H1 (cell line): ENCODE measurements at regions not wholly inside any gene's neighbourhood (a gene's known extent, or its start where the extent isn't known, plus 50 kb on each side); places are given as distances from the start of the nearest gene placed in this dataset.

Experiments
- CTCF ChIA-PET: fragments of 300-600 bp; sonication (Branson Sonifier 250); formaldehyde crosslinking; loops from one replicate; lab custom pipeline; 2021; ENCODE audit not compliant: partially characterized antibody; lab: Charles Lee
- POLR2A ChIA-PET: fragments of 300-600 bp; sonication (Branson Sonifier 250); formaldehyde crosslinking; loops from one replicate; lab custom pipeline; 2021; ENCODE audit warnings: inconsistent platforms; ENCODE audit not compliant: partially characterized antibody; lab: Charles Lee
- DNase-seq, 2 experiments: peaks; one replicate each; pipeline versions ENCODE4 v3.0.0 to v3.0.0-alpha.2; 2010 to 2022; ENCODE audit warnings: low spot score in 2 of 2, low read depth in 1 of 2, mixed read lengths in 1 of 2
- FAIRE-seq: peaks from 2 replicates; lab custom pipeline; 2011; peaks lifted over from hg19 to GRCh38; lab: Jason Lieb, UNC
- H2AFZ ChIP-seq: 2 replicates; pipeline ENCODE4 v1.8.1; 2012; ENCODE audit warnings: low read length, inconsistent platforms
- H2AK5ac ChIP-seq: 2 replicates; pipeline ENCODE4 v1.6.1; 2013; ENCODE audit warnings: low read depth, low read length
- H2BK120ac ChIP-seq: replicated peaks from 2 replicates; pipeline ENCODE3; 2013; ENCODE audit warnings: low read depth, low read length, inconsistent platforms
- H2BK12ac ChIP-seq: 2 replicates; pipeline ENCODE4 v1.6.1; 2013; ENCODE audit warnings: low read depth, low read length
- H2BK15ac ChIP-seq: 2 replicates; pipeline ENCODE4 v1.6.1; 2013; ENCODE audit warnings: low read length
- H2BK20ac ChIP-seq: 2 replicates; pipeline ENCODE4 v1.6.1; 2013; ENCODE audit warnings: low read length
- H2BK5ac ChIP-seq: 2 replicates; pipeline ENCODE4 v1.6.1; 2013; ENCODE audit warnings: low read depth, low read length
- H3K14ac ChIP-seq: 2 replicates; pipeline ENCODE4 v1.6.1; 2013; ENCODE audit warnings: inconsistent platforms; ENCODE audit not compliant: insufficient read length
- H3K18ac ChIP-seq: 2 replicates; pipeline ENCODE4 v1.6.1; 2013; ENCODE audit warnings: low read length; ENCODE audit errors: extremely low read depth
- H3K23ac ChIP-seq: 2 replicates; pipeline ENCODE4 v1.6.1; 2013; ENCODE audit warnings: inconsistent platforms; ENCODE audit not compliant: insufficient read length
- H3K23me2 ChIP-seq: 2 replicates; pipeline ENCODE4 v1.6.1; 2013; ENCODE audit warnings: low read depth, low read length
- H3K27ac ChIP-seq: 2 replicates; pipeline ENCODE4 v1.6.1; 2011; ENCODE audit warnings: low read depth, low read length, inconsistent platforms
- H3K27me3 ChIP-seq, 4 experiments: replicated peaks in 1 of 4; 1 replicate in 1 of 4; 2 replicates in 3 of 4; pipeline versions ENCODE4 v1.6.1 to v1.8.1; 2011 to 2013; ENCODE audit warnings: low read length in 3 of 4, mild to moderate bottlenecking in 3 of 4, inconsistent platforms in 2 of 4, mixed read lengths in 2 of 4, moderate library complexity in 1 of 4; ENCODE audit not compliant: control insufficient read depth in 3 of 4, insufficient read depth in 3 of 4; ENCODE audit errors: extremely low read depth in 1 of 4
- H3K36me3 ChIP-seq, 4 experiments: 2 replicates each; pipeline versions ENCODE4 v1.6.1 to v1.8.1; 2011 to 2013; ENCODE audit warnings: mild to moderate bottlenecking in 4 of 4, low read length in 3 of 4, moderate library complexity in 2 of 4, control low read depth in 1 of 4, inconsistent platforms in 1 of 4; ENCODE audit not compliant: insufficient read depth in 4 of 4, control insufficient read depth in 2 of 4
- H3K4ac ChIP-seq: replicated peaks from 2 replicates; pipeline ENCODE3; 2013; ENCODE audit warnings: low read length, low read depth, mixed read lengths, inconsistent platforms; ENCODE audit not compliant: insufficient read length
- H3K4me1 ChIP-seq, 4 experiments: replicated peaks in 1 of 4; 1 replicate in 1 of 4; 2 replicates in 3 of 4; pipeline versions ENCODE4 v1.6.1 to v1.8.1; 2011 to 2013; ENCODE audit warnings: low read length in 3 of 4, inconsistent platforms in 2 of 4, mixed read lengths in 1 of 4; ENCODE audit not compliant: insufficient read depth in 4 of 4, control insufficient read depth in 3 of 4
- H3K4me2 ChIP-seq, 2 experiments: 2 replicates each; pipeline versions ENCODE4 v1.6.1 to v1.8.1; 2011 to 2013; ENCODE audit warnings: low read depth in 2 of 2, low read length in 2 of 2, control low read depth in 1 of 2, inconsistent platforms in 1 of 2, mild to moderate bottlenecking in 1 of 2; ENCODE audit not compliant: insufficient read depth in 1 of 2
- H3K4me3 ChIP-seq, 4 experiments: fragments of 200-600, 300-600 bp in 1 of 4; sonication (generic), shearing (Covaris generic), sonication (Bioruptor Twin) in 1 of 4; 2 replicates each; pipeline versions ENCODE4 v1.5.1 to v1.8.1; 2011 to 2016; ENCODE audit warnings: low read length in 4 of 4, low read depth in 3 of 4, control low read depth in 2 of 4, inconsistent platforms in 2 of 4, mild to moderate bottlenecking in 2 of 4, mixed read lengths in 1 of 4, moderate library complexity in 1 of 4; ENCODE audit not compliant: insufficient read depth in 2 of 4; ENCODE audit errors: extremely low read depth in 1 of 4
- H3K56ac ChIP-seq: replicated peaks from 2 replicates; pipeline ENCODE3; 2013; ENCODE audit warnings: low read depth, mild to moderate bottlenecking, mixed read lengths, low read length, inconsistent platforms; ENCODE audit not compliant: insufficient read length
- H3K79me1 ChIP-seq: 2 replicates; pipeline ENCODE4 v1.6.1; 2013; ENCODE audit warnings: low read depth, low read length, control low read depth
- H3K79me2 ChIP-seq, 2 experiments: 2 replicates each; pipeline versions ENCODE4 v1.6.1 to v1.8.1; 2012 to 2013; ENCODE audit warnings: low read length in 2 of 2, mild to moderate bottlenecking in 2 of 2, inconsistent platforms in 1 of 2; ENCODE audit not compliant: insufficient read depth in 2 of 2, control insufficient read depth in 1 of 2
- H3K9ac ChIP-seq, 4 experiments: replicated peaks in 1 of 4; 1 replicate in 1 of 4; 2 replicates in 3 of 4; pipeline versions ENCODE4 v1.6.1 to v1.8.1; 2011 to 2013; ENCODE audit warnings: low read depth in 3 of 4, low read length in 3 of 4, control low read depth in 2 of 4, mild to moderate bottlenecking in 2 of 4, moderate library complexity in 2 of 4, inconsistent platforms in 1 of 4; ENCODE audit errors: extremely low read depth in 1 of 4
- H3K9me3 ChIP-seq, 2 experiments: 2 replicates each; pipeline versions ENCODE4 v1.6.1 to v1.8.1; 2012 to 2013; ENCODE audit warnings: mild to moderate bottlenecking in 2 of 2, moderate library complexity in 2 of 2, control low read depth in 1 of 2, inconsistent platforms in 1 of 2, low read depth in 1 of 2, low read length in 1 of 2, mixed read lengths in 1 of 2; ENCODE audit not compliant: insufficient read depth in 2 of 2
- H4K20me1 ChIP-seq, 2 experiments: replicated peaks in 1 of 2; 2 replicates each; pipeline versions ENCODE3 to v1.8.1; 2011 to 2013; ENCODE audit warnings: inconsistent platforms in 2 of 2, low read length in 2 of 2, mild to moderate bottlenecking in 1 of 2; ENCODE audit not compliant: insufficient read depth in 2 of 2, control insufficient read depth in 1 of 2
- H4K5ac ChIP-seq: 2 replicates; pipeline ENCODE4 v1.6.1; 2013; ENCODE audit warnings: low read length, low read depth, mixed read lengths, inconsistent platforms; ENCODE audit not compliant: insufficient read length
- H4K8ac ChIP-seq: 2 replicates; pipeline ENCODE4 v1.8.0; 2013; ENCODE audit warnings: mild to moderate bottlenecking, moderate library complexity, low read length, inconsistent platforms; ENCODE audit not compliant: insufficient read depth; ENCODE audit errors: extremely low read depth
- H4K91ac ChIP-seq: replicated peaks from 2 replicates; pipeline ENCODE3; 2013; ENCODE audit warnings: low read length, mixed read lengths, inconsistent platforms; ENCODE audit not compliant: insufficient read length
- BCL11A ChIP-seq, 2 experiments: IDR thresholded peaks; one replicate each; pipeline ENCODE4 v1.6.1; 2011; ENCODE audit warnings: low read depth in 2 of 2, low read length in 2 of 2, mild to moderate bottlenecking in 2 of 2
- CREB1 ChIP-seq: IDR thresholded peaks from 2 replicates; pipeline ENCODE4 v1.6.1; 2012; ENCODE audit warnings: inconsistent platforms
- JUN ChIP-seq: IDR thresholded peaks from 2 replicates; pipeline ENCODE4 v1.6.1; 2011; ENCODE audit warnings: low read depth, mild to moderate bottlenecking, improper control_type of control experiment, low read length
- KDM4A ChIP-seq: IDR thresholded peaks from one replicate; pipeline ENCODE4 v1.7.1; 2012; ENCODE audit warnings: low read depth, mild to moderate bottlenecking, moderate library complexity, low read length, inconsistent platforms; ENCODE audit not compliant: severe bottlenecking
- PHF8 ChIP-seq: fragments of 200-600 bp; sonication (generic); conservative IDR thresholded peaks from 2 replicates; pipeline ENCODE4 v1.7.1; 2012; ENCODE audit warnings: low read depth, mild to moderate bottlenecking, inconsistent platforms, low read length, moderate library complexity
- RBBP5 ChIP-seq: IDR thresholded peaks from 2 replicates; pipeline ENCODE4 v1.7.1; 2012; ENCODE audit warnings: low read depth, mild to moderate bottlenecking, inconsistent platforms, low read length, moderate library complexity, borderline replicate concordance
- RNF2 ChIP-seq: fragments of 200-900, 300-1000 bp; sonication (generic); IDR thresholded peaks from 2 replicates; pipeline ENCODE4 v1.7.1; 2016; ENCODE audit warnings: borderline replicate concordance, low read depth, mild to moderate bottlenecking, antibody characterized with exemption, low read length; ENCODE audit not compliant: poor library complexity, severe bottlenecking; ENCODE audit errors: missing control alignments
- TEAD4 ChIP-seq: IDR thresholded peaks from 2 replicates; pipeline ENCODE4 v1.6.1; 2012; ENCODE audit warnings: low read depth, low read length, inconsistent platforms, mixed read lengths
- WGBS, 2 experiments: shearing (Covaris generic) in 1 of 2; methylation state at CpG; one replicate each; pipeline versions ENCODE4 v1.1.6 to v1.1.7; 2013 to 2015; ENCODE audit warnings: low lambda C conversion rate in 2 of 2, mixed read lengths in 2 of 2, inconsistent platforms in 1 of 2, low coverage in 1 of 2, missing lambda C conversion rate in 1 of 2; ENCODE audit not compliant: insufficient replicate concordance in 2 of 2, insufficient coverage in 1 of 2, insufficient read length in 1 of 2; ENCODE audit errors: extremely low coverage in 1 of 2, missing lambda C conversion rate in 1 of 2; 5-methylcytosine and 5-hydroxymethylcytosine counted together
- TF ChIP-seq, protein P1 (sequence below), 3 experiments: IDR thresholded peaks; 1 replicate in 2 of 3; 2 replicates in 1 of 3; pipeline versions ENCODE4 v1.5.1 to v1.6.1; 2011; ENCODE audit warnings: low read length in 3 of 3, mild to moderate bottlenecking in 3 of 3, inconsistent platforms in 2 of 3, low read depth in 1 of 3, moderate library complexity in 1 of 3; ENCODE audit not compliant: insufficient read depth in 1 of 3; ENCODE audit errors: control extremely low read depth in 1 of 3
- TF ChIP-seq, protein P2 (sequence below): IDR thresholded peaks from 2 replicates; pipeline ENCODE4 v1.6.1; 2012; ENCODE audit warnings: inconsistent platforms

DNA sequence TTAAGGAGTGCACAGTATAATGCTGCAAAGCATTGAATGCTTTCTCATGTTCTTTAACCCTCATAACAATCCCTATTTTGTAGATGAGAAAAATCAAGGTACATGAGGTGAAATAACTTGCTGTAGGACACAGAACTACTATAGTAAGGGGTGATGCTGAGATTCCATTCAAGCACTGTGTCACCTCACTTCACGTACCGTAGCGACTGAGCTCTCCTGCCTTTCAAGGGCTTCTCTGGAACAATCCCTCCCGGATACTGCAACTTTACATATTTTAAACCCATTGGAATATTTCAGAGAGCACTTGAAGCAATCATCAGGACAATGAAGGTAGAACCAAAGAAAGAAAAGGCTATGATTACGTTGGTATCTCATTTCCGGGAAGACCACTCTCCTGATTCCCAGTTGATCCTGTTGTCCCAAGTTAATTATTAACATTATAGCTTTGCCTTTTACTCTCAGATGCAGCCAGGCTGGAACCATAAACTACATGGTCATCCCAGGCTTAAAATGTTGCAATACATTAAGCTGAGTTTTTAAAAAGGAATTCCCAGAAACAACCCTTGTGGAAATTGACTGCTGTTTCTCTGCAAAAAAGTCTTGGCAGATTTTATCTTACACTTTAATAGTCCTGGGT lies 252.2 kb upstream of the IGF1R start:
- Histone ChIP-seq H4K5ac (no peak overlapping the region), H3K4me1 (peaks cover 0 to 6% (median 0%) of the 10 kb centered on the region in 4 experiments; a peak in 3 of 7 replicates), H3K27me3 (no peaks in the 10 kb centered on the region), H3K56ac (no peak overlapping the region), H3K14ac (no peak overlapping the region), H3K23ac (no peak overlapping the region), H3K4me3 (no peak overlapping the region), H2AFZ (no peak overlapping the region), H2BK15ac (no peak overlapping the region), H4K8ac (no peak overlapping the region), H2BK120ac (no peak overlapping the region), H3K4ac (no peak overlapping the region), H3K79me2 (no peaks in the 10 kb centered on the region), H3K36me3 (no peaks in the 10 kb centered on the region), H3K79me1 (no peaks in the 10 kb centered on the region), H2AK5ac (no peak overlapping the region), H4K91ac (no peak overlapping the region), H4K20me1 (no peaks in the 10 kb centered on the region), H2BK12ac (no peak overlapping the region), H3K18ac (no peak overlapping the region), H3K23me2 (no peaks in the 10 kb centered on the region), H3K9me3 (no peaks in the 10 kb centered on the region), H3K4me2 (no peak overlapping the region), H2BK20ac (no peak overlapping the region), H3K9ac (no peak overlapping the region), H2BK5ac (no peak overlapping the region), H3K27ac (no peak overlapping the region)
- 84% methylated on average over 6 of the region's 6 CpGs; no CpG with 5 or more reads in 1 of the 2 experiments for WGBS, 2 experiments
- DNase-seq = no peak
- FAIRE-seq = no peak
- POLR2A ChIA-PET = no interaction called here
- CTCF ChIA-PET = interaction anchor here (1.9 to 5.0 kb wide), 4 partner anchors 11 to 84 kb away, joined by 4 to 21 read pairs (median 6); no protein-coding TSS in a partner anchor
- TF ChIP-seq, protein P1, sequence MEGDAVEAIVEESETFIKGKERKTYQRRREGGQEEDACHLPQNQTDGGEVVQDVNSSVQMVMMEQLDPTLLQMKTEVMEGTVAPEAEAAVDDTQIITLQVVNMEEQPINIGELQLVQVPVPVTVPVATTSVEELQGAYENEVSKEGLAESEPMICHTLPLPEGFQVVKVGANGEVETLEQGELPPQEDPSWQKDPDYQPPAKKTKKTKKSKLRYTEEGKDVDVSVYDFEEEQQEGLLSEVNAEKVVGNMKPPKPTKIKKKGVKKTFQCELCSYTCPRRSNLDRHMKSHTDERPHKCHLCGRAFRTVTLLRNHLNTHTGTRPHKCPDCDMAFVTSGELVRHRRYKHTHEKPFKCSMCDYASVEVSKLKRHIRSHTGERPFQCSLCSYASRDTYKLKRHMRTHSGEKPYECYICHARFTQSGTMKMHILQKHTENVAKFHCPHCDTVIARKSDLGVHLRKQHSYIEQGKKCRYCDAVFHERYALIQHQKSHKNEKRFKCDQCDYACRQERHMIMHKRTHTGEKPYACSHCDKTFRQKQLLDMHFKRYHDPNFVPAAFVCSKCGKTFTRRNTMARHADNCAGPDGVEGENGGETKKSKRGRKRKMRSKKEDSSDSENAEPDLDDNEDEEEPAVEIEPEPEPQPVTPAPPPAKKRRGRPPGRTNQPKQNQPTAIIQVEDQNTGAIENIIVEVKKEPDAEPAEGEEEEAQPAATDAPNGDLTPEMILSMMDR (IDR thresholded peaks at IDR 0.05; ENCODE audit: control extremely low read depth in 1 of 3, insufficient read depth in 1 of 3, low read depth in 1 of 3, low read length in 3 of 3) = no peak
- TF ChIP-seq BCL11A (IDR thresholded peaks at IDR 0.05; ENCODE audit: low read depth in 2 of 2, low read length in 2 of 2) = no peak
- TF ChIP-seq, protein P2, sequence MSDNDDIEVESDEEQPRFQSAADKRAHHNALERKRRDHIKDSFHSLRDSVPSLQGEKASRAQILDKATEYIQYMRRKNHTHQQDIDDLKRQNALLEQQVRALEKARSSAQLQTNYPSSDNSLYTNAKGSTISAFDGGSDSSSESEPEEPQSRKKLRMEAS = no peak
- no peak for TF ChIP-seq RBBP5
- no peak for TF ChIP-seq CREB1
- no peak for TF ChIP-seq JUN
- TF ChIP-seq KDM4A = no peak
- no peak for TF ChIP-seq RNF2
- TF ChIP-seq PHF8 = no peak
- TF ChIP-seq TEAD4 = no peak
